ENCODE measurements at regions not wholly inside any gene's neighbourhood (a gene's known extent, or its start where the extent isn't known, plus 50 kb on each side); places are given as distances from the start of the nearest gene placed in this dataset.

- H3K36me3 ChIP-seq (ENCODE audit: insufficient read depth, low read length, poor library complexity, severe bottlenecking), result no peaks in the 10 kb centered on the region
- intact Hi-C loops (cut with micrococcal nuclease; ENCODE audit: unreplicated experiment), result no loop called here
- no peaks in the 10 kb centered on the region for H3K9me3 ChIP-seq (ENCODE audit: low read depth, low read length, poor library complexity, severe bottlenecking)
- TF ChIP-seq CTCF (conservative IDR thresholded peaks at IDR 0.05; ENCODE audit: low read depth, low read length) (no peak), EZH2 (IDR thresholded peaks at IDR 0.05; ENCODE audit: borderline replicate concordance, low read depth, low read length, poor library complexity, severe bottlenecking) (no peak)
- H3K4me1 ChIP-seq (ENCODE audit: insufficient read depth, low read length, poor library complexity, severe bottlenecking), result no peaks in the 10 kb centered on the region
- H3K27ac ChIP-seq (ENCODE audit: low read depth, low read length, poor library complexity, severe bottlenecking), result no peak overlapping the region
- CTCF ChIA-PET, result no interaction called here
- H3K27me3 ChIP-seq (replicated peaks; ENCODE audit: insufficient read depth, low read depth, low read length, poor library complexity), result peaks cover 2% of the 10 kb centered on the region
- H3K4me3 ChIP-seq (ENCODE audit: low read depth, low read length, poor library complexity, severe bottlenecking), result no peak overlapping the region
- BruUV-seq (replicated peaks), result no TSS peak
- no peak for DNase-seq (ENCODE audit: low spot score)
- POLR2A ChIA-PET (ENCODE audit: low non-redundant PET), result no interaction called here
These were observed 330.8 kb downstream of the PTEN start for GRCh38 chr10:88194041-88194887.

GRCh38 chr10:88194961-88195367, 331.5 kb downstream of the PTEN start:
- Histone ChIP-seq H3K4me3 (ENCODE audit: low read depth, low read length, poor library complexity, severe bottlenecking) (no peak overlapping the region), H3K27ac (ENCODE audit: low read depth, low read length, poor library complexity, severe bottlenecking) (no peak overlapping the region), H3K36me3 (ENCODE audit: insufficient read depth, low read length, poor library complexity, severe bottlenecking) (no peaks in the 10 kb centered on the region), H3K27me3 (replicated peaks; ENCODE audit: insufficient read depth, low read depth, low read length, poor library complexity) (peaks cover 2% of the 10 kb centered on the region), H3K9me3 (ENCODE audit: low read depth, low read length, poor library complexity, severe bottlenecking) (no peaks in the 10 kb centered on the region), H3K4me1 (ENCODE audit: insufficient read depth, low read length, poor library complexity, severe bottlenecking) (no peaks in the 10 kb centered on the region)
- TF ChIP-seq CTCF (conservative IDR thresholded peaks at IDR 0.05; ENCODE audit: low read depth, low read length) (no peak), EZH2 (IDR thresholded peaks at IDR 0.05; ENCODE audit: borderline replicate concordance, low read depth, low read length, poor library complexity, severe bottlenecking) (no peak)
- ChIA-PET POLR2A (ENCODE audit: low non-redundant PET) (no interaction called here), CTCF (no interaction called here)
- no TSS peak for BruUV-seq (replicated peaks)
- intact Hi-C loops (cut with micrococcal nuclease; ENCODE audit: unreplicated experiment), result no loop called here
- no peak for DNase-seq (ENCODE audit: low spot score)

- ChIA-PET POLR2A (ENCODE audit: low non-redundant PET) (no interaction called here), CTCF (no interaction called here)
- intact Hi-C loops (cut with micrococcal nuclease; ENCODE audit: unreplicated experiment), result no loop called here
- DNase-seq (ENCODE audit: low spot score), result no peak
- Histone ChIP-seq H3K9me3 (ENCODE audit: low read depth, low read length, poor library complexity, severe bottlenecking) (no peaks in the 10 kb centered on the region), H3K27ac (ENCODE audit: low read depth, low read length, poor library complexity, severe bottlenecking) (no peak overlapping the region), H3K27me3 (replicated peaks; ENCODE audit: insufficient read depth, low read depth, low read length, poor library complexity) (no peaks in the 10 kb centered on the region), H3K4me1 (ENCODE audit: insufficient read depth, low read length, poor library complexity, severe bottlenecking) (no peaks in the 10 kb centered on the region), H3K36me3 (ENCODE audit: insufficient read depth, low read length, poor library complexity, severe bottlenecking) (no peaks in the 10 kb centered on the region), H3K4me3 (ENCODE audit: low read depth, low read length, poor library complexity, severe bottlenecking) (no peak overlapping the region)
- no peak for TF ChIP-seq CTCF (conservative IDR thresholded peaks at IDR 0.05; ENCODE audit: low read depth, low read length)
- no peak for TF ChIP-seq EZH2 (IDR thresholded peaks at IDR 0.05; ENCODE audit: borderline replicate concordance, low read depth, low read length, poor library complexity, severe bottlenecking)
- BruUV-seq (replicated peaks), result no TSS peak
These were observed 332.4 kb downstream of the PTEN start for GRCh38 chr10:88195841-88196240.

Data from A673 (cell line).